ENCODE measurements at regions not wholly inside any gene's neighbourhood (a gene's known extent, or its start where the extent isn't known, plus 50 kb on each side); places are given as distances from the start of the nearest gene placed in this dataset.

DNA sequence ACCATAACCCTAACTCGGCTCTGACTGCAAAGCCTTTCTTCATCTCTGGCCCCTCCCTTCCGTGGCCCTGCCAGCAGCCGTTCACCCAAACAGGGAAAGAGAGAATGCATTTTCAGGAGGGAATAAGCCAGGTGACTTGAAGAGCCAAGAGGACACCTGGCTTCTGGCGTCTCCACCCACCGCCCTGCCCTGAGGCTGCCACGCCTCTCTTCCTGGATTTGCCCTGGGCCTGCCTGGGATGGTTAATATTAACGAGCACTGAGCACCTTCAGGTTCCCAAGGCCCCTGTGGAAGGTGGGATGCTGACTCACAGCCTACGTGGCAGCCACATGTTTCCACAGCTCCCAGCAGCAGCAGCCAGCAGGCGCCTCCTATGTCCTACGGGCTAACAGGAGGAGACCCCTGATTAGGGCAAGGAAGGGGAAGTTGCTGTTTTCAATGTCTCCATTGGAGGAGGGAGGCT lies 138.0 kb upstream of the RREB1 start:
- TF ChIP-seq POLR2A (IDR thresholded peaks at IDR 0.05) (no peak), EP300 (IDR thresholded peaks at IDR 0.05) (no peak)
- TF ChIP-seq, protein P1, sequence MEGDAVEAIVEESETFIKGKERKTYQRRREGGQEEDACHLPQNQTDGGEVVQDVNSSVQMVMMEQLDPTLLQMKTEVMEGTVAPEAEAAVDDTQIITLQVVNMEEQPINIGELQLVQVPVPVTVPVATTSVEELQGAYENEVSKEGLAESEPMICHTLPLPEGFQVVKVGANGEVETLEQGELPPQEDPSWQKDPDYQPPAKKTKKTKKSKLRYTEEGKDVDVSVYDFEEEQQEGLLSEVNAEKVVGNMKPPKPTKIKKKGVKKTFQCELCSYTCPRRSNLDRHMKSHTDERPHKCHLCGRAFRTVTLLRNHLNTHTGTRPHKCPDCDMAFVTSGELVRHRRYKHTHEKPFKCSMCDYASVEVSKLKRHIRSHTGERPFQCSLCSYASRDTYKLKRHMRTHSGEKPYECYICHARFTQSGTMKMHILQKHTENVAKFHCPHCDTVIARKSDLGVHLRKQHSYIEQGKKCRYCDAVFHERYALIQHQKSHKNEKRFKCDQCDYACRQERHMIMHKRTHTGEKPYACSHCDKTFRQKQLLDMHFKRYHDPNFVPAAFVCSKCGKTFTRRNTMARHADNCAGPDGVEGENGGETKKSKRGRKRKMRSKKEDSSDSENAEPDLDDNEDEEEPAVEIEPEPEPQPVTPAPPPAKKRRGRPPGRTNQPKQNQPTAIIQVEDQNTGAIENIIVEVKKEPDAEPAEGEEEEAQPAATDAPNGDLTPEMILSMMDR (IDR thresholded peaks at IDR 0.05), result no peak
- H3K27ac ChIP-seq, result no peak overlapping the region
- DNase-seq, result no peak
- H3K9me3 ChIP-seq, result no peaks in the 10 kb centered on the region
- no peaks in the 10 kb centered on the region for H3K27me3 ChIP-seq
- no peaks in the 10 kb centered on the region for H3K4me1 ChIP-seq
- H3K36me3 ChIP-seq, result no peaks in the 10 kb centered on the region
- H3K4me3 ChIP-seq, result no peak overlapping the region
- WGBS, 2 donors, result 14 to 71% methylated on average over 10 of the region's 10 CpGs
- intact Hi-C loops (cut with DNase I), result no loop called here

DNA sequence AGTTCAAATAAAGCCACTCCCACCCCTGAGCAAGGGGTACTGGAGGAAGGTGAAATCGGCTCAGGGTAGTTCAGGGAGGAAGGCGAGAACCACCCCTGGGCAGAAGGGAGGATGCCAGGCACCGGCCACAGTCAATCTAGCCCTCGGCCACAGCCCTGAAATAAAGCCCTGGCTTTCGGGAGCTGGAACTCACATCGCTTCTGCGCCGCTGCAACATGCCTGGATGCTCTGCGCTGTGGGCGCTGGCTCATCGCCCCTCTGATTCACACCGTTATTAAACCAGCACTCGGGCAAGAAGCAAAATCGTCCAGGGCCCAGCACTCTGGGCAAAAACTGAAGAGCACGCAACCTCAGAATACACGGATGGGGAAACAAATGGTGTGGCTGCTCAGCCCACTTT lies 136.9 kb upstream of the RREB1 start:
- whole genome bisulfite sequencing, 2 donors, result 94 to 95% methylated on average over 16 of the region's 16 CpGs
- no peaks in the 10 kb centered on the region for H3K36me3 ChIP-seq
- H3K9me3 ChIP-seq, result no peaks in the 10 kb centered on the region
- H3K4me3 ChIP-seq, result no peak overlapping the region
- H3K27me3 ChIP-seq, result no peaks in the 10 kb centered on the region
- H3K4me1 ChIP-seq, result no peaks in the 10 kb centered on the region
- intact Hi-C loops (cut with DNase I), result no loop called here
- TF ChIP-seq POLR2AphosphoS5 (IDR thresholded peaks at IDR 0.05) (no peak), EP300 (IDR thresholded peaks at IDR 0.05) (no peak), POLR2A (IDR thresholded peaks at IDR 0.05) (no peak)
- TF ChIP-seq, protein P1 (IDR thresholded peaks at IDR 0.05), result no peak
- H3K27ac ChIP-seq, result no peak overlapping the region
- no peak for DNase-seq

DNA sequence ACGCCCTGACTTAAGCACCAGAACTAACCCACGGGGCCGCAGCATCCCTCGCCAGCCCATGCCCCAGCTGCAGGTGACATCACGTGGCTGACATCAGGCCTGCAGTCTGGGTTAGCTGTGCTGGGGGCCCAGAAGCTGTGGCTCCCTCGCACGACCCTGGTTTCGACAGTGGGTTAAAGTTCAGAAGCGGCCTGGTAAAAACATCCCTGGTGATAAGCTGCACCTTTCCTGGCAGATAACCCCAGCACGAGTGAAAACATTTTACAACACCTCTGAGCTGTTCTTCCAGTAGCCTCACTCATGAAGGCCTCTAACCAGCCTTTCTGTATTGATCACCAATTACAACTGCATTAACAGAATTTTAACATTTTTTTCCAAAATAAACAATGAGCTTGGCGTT lies 136.4 kb upstream of the RREB1 start:
- TF ChIP-seq EP300 (IDR thresholded peaks at IDR 0.05) (no peak), POLR2A (IDR thresholded peaks at IDR 0.05) (no peak), POLR2AphosphoS5 (IDR thresholded peaks at IDR 0.05) (no peak)
- TF ChIP-seq, protein P1 (IDR thresholded peaks at IDR 0.05), result no peak
- no peaks in the 10 kb centered on the region for H3K9me3 ChIP-seq
- no peak overlapping the region for H3K27ac ChIP-seq
- H3K4me1 ChIP-seq, result no peaks in the 10 kb centered on the region
- 40 to 71% methylated on average over 11 of the region's 11 CpGs for WGBS, 2 donors
- H3K36me3 ChIP-seq, result no peaks in the 10 kb centered on the region
- DNase-seq, result no peak
- no peak overlapping the region for H3K4me3 ChIP-seq
- intact Hi-C loops (cut with DNase I), result no loop called here
- no peaks in the 10 kb centered on the region for H3K27me3 ChIP-seq

DNA sequence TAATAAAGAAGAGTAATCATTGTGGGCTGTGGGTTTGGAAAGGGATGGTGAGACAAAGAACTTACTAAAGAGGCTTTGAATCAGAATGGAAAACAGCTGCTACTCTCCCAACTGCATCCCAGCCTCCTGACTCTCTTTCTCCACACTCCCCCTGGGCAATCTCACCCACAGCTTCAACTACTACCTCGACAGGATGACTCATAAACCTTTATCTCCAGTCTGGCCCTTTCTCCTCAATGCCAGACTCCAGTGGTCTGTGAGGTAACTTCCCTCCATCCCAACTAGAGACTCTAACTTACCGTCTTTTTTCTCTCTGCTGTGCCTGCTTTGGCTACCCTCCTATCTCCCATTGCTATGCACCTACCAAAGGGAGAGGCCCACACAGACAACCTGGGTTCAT lies 135.3 kb upstream of the RREB1 start:
- no peaks in the 10 kb centered on the region for H3K4me1 ChIP-seq
- TF ChIP-seq, protein P1 (IDR thresholded peaks at IDR 0.05), result no peak
- no peak for TF ChIP-seq POLR2A (IDR thresholded peaks at IDR 0.05)
- TF ChIP-seq POLR2AphosphoS5 (IDR thresholded peaks at IDR 0.05), result no peak
- TF ChIP-seq EP300 (IDR thresholded peaks at IDR 0.05), result no peak
- H3K27ac ChIP-seq, result no peak overlapping the region
- H3K27me3 ChIP-seq, result no peaks in the 10 kb centered on the region
- no peaks in the 10 kb centered on the region for H3K9me3 ChIP-seq
- no peak for DNase-seq
- no peak overlapping the region for H3K4me3 ChIP-seq
- no peaks in the 10 kb centered on the region for H3K36me3 ChIP-seq
- intact Hi-C loops (cut with DNase I), result no loop called here
- WGBS, 2 donors, result 59 to 62% methylated on average over 2 of the region's 2 CpGs

DNA sequence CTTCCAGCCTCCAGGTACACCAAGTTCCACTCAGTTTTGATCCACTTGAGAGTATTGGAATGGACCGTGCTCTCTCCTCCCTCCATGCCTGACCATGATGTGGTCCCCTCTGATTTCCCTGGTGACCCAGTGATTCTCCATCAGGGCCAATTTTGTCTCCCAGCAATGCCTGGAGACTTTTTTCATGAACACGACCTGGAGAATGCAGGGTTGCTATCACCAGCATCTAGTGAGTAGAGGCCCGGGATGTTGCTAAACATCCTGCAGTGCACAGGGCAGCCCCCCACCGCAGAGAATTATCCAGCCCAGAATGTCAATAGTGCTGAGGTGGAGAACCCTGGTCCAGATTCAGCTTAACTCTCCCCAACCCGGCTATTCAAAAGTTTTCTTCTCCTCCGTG lies 134.0 kb upstream of the RREB1 start:
- Histone ChIP-seq H3K9me3 (no peaks in the 10 kb centered on the region), H3K36me3 (no peaks in the 10 kb centered on the region), H3K27me3 (no peaks in the 10 kb centered on the region), H3K4me3 (no peak overlapping the region), H3K27ac (no peak overlapping the region), H3K4me1 (no peaks in the 10 kb centered on the region)
- 90% methylated on average over 6 of the region's 6 CpGs for WGBS, 2 donors
- intact Hi-C loops (cut with DNase I), result no loop called here
- no peak for DNase-seq
- TF ChIP-seq POLR2AphosphoS5 (IDR thresholded peaks at IDR 0.05) (no peak), POLR2A (IDR thresholded peaks at IDR 0.05) (no peak), EP300 (IDR thresholded peaks at IDR 0.05) (no peak)
- TF ChIP-seq, protein P1 (IDR thresholded peaks at IDR 0.05), result no peak
